OCI-LY1 (cell line): ENCODE measurements at regions not wholly inside any gene's neighbourhood (a gene's known extent, or its start where the extent isn't known, plus 50 kb on each side); places are given as distances from the start of the nearest gene placed in this dataset.

Source experiments
- H2AFZ ChIP-seq: fragments of 200-600 bp; sonication (generic), shearing (Covaris generic); 2 replicates; pipeline ENCODE4 v1.6.0; 2014; ENCODE audit warnings: antibody characterized with exemption, mild to moderate bottlenecking, low read length
- H3F3A ChIP-seq: fragments of 200-600 bp; sonication (generic), shearing (Covaris generic); 2 replicates; pipeline ENCODE4 v1.6.0; 2014; ENCODE audit warnings: mild to moderate bottlenecking, antibody characterized with exemption, low read length, moderate library complexity; ENCODE audit not compliant: insufficient read depth
- H3K27ac ChIP-seq: fragments of 200-600 bp; sonication (generic); 2 replicates; pipeline ENCODE4 v1.5.1; 2014; ENCODE audit warnings: low read length, mixed run types, mild to moderate bottlenecking, low read depth; ENCODE audit not compliant: poor library complexity, severe bottlenecking
- H3K27me3 ChIP-seq: fragments of 200-600 bp; sonication (generic); 2 replicates; pipeline ENCODE4 v1.6.0; 2014; ENCODE audit warnings: antibody characterized with exemption, mild to moderate bottlenecking, low read length, moderate library complexity; ENCODE audit not compliant: insufficient read depth
- H3K36me3 ChIP-seq: fragments of 200-600 bp; sonication (generic); 2 replicates; pipeline ENCODE4 v1.6.1; 2014; ENCODE audit warnings: mild to moderate bottlenecking, antibody characterized with exemption, low read length, moderate library complexity, mixed read lengths; ENCODE audit not compliant: insufficient read depth
- H3K4me1 ChIP-seq: fragments of 200-600 bp; sonication (generic); 2 replicates; pipeline ENCODE4 v1.5.1; 2014; ENCODE audit warnings: mild to moderate bottlenecking, low read length, moderate library complexity; ENCODE audit not compliant: insufficient read depth, severe bottlenecking
- H3K4me2 ChIP-seq: fragments of 200-600 bp; sonication (generic), shearing (Covaris generic); 2 replicates; pipeline ENCODE4 v1.6.1; 2014; ENCODE audit warnings: low read length
- H3K4me3 ChIP-seq: fragments of 200-600 bp; sonication (generic); 2 replicates; pipeline ENCODE4 v1.5.1; 2014; ENCODE audit warnings: low read length, low read depth, mild to moderate bottlenecking, mixed read lengths; ENCODE audit not compliant: poor library complexity, severe bottlenecking
- H3K79me2 ChIP-seq: fragments of 200-600 bp; shearing (Covaris generic); 2 replicates; pipeline ENCODE4 v1.6.1; 2016; ENCODE audit warnings: mixed run types, low read length, mixed read lengths; ENCODE audit not compliant: insufficient read depth
- H3K9ac ChIP-seq: fragments of 200-600 bp; sonication (generic), shearing (Covaris generic); 2 replicates; pipeline ENCODE4 v1.6.1; 2014; ENCODE audit warnings: mild to moderate bottlenecking, low read length, mixed read lengths
- H3K9me2 ChIP-seq: fragments of 200-600 bp; sonication (generic), shearing (Covaris generic); 2 replicates; pipeline ENCODE4 v1.6.1; 2014; ENCODE audit warnings: low read depth, mild to moderate bottlenecking, low read length, mixed read lengths
- H3K9me3 ChIP-seq: fragments of 200-600 bp; shearing (Covaris generic); 2 replicates; pipeline ENCODE4 v1.6.1; 2014; ENCODE audit warnings: low read length, mixed read lengths
- H4K20me1 ChIP-seq: fragments of 200-600 bp; sonication (generic), shearing (Covaris generic); 2 replicates; pipeline ENCODE4 v1.6.0; 2016; ENCODE audit warnings: mild to moderate bottlenecking, low read length; ENCODE audit not compliant: insufficient read depth
- EZH2 ChIP-seq: fragments of 200-600 bp; sonication (generic), shearing (Covaris generic); IDR thresholded peaks from 2 replicates; pipeline ENCODE4 v1.8.0; 2017; ENCODE audit warnings: borderline replicate concordance, mixed run types, mild to moderate bottlenecking, antibody characterized with exemption, low read length, moderate library complexity, mixed read lengths
- TF ChIP-seq, protein P1 (sequence below): fragments of 200-600 bp; sonication (generic), shearing (Covaris generic); IDR thresholded peaks from 2 replicates; pipeline ENCODE4 v1.5.1; 2017; ENCODE audit warnings: mild to moderate bottlenecking, antibody characterized with exemption, low read length, moderate library complexity, mixed read lengths

DNA sequence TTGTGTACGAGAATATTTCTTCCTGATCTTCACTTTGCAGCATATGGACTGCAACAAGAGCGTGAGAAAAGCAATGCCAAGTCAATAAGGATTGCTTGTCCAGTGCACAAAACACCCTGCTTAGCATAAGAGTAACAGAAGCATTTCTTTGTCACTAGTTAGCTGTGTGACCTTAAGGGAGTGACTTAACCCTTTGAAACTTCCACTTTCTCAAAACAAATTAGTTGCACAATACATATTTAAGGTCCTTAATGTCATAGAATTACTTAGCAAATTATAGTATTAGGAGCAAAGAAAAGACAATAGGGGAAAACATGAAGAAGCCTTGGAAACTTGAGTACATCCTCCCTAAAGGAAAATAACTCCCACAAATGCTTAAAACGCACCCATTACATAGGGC, 230.1 kb downstream of the RNF152 start:
- no peak overlapping the region for H3K4me3 ChIP-seq
- H3K4me1 ChIP-seq: no peaks in the 10 kb centered on the region
- no peaks in the 10 kb centered on the region for H3F3A ChIP-seq
- H3K9me2 ChIP-seq: no peaks in the 10 kb centered on the region
- no peak overlapping the region for H3K9ac ChIP-seq
- H3K4me2 ChIP-seq: no peak overlapping the region
- no peaks in the 10 kb centered on the region; the same call in 1 of the 2 replicates for H3K27me3 ChIP-seq
- no peak overlapping the region for H2AFZ ChIP-seq
- no peaks in the 10 kb centered on the region for H3K9me3 ChIP-seq
- H3K36me3 ChIP-seq: no peaks in the 10 kb centered on the region
- H3K27ac ChIP-seq: no peak overlapping the region
- H4K20me1 ChIP-seq: no peaks in the 10 kb centered on the region
- H3K79me2 ChIP-seq: no peaks in the 10 kb centered on the region
- no peak for TF ChIP-seq EZH2
- TF ChIP-seq, protein P1, sequence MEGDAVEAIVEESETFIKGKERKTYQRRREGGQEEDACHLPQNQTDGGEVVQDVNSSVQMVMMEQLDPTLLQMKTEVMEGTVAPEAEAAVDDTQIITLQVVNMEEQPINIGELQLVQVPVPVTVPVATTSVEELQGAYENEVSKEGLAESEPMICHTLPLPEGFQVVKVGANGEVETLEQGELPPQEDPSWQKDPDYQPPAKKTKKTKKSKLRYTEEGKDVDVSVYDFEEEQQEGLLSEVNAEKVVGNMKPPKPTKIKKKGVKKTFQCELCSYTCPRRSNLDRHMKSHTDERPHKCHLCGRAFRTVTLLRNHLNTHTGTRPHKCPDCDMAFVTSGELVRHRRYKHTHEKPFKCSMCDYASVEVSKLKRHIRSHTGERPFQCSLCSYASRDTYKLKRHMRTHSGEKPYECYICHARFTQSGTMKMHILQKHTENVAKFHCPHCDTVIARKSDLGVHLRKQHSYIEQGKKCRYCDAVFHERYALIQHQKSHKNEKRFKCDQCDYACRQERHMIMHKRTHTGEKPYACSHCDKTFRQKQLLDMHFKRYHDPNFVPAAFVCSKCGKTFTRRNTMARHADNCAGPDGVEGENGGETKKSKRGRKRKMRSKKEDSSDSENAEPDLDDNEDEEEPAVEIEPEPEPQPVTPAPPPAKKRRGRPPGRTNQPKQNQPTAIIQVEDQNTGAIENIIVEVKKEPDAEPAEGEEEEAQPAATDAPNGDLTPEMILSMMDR: no peak

DNA sequence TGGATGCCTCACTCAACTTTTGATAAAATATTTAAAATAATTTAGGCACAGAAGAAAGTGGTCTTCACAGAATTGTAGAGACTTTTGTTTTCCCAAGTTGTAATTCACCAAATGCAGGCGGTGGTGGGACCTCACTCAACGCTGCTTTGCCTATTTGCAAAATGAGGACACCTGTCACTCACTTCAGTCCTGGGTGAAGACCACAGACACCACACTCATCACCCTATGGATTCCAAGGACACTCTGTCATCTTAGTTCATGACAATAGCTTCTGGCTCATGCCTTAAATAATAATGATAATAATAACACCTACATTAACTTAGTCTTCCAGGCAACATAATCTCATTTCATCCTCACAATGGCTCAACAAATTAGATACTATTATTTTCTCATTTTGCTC, 234.4 kb downstream of the RNF152 start:
- no peak overlapping the region for H3K4me2 ChIP-seq
- no peak overlapping the region for H3K9ac ChIP-seq
- no peaks in the 10 kb centered on the region for H3K9me2 ChIP-seq
- H3K27me3 ChIP-seq: no peaks in the 10 kb centered on the region
- no peak overlapping the region for H3K27ac ChIP-seq
- no peaks in the 10 kb centered on the region for H3K9me3 ChIP-seq
- no peaks in the 10 kb centered on the region for H3K79me2 ChIP-seq
- no peaks in the 10 kb centered on the region for H3F3A ChIP-seq
- H3K36me3 ChIP-seq: no peaks in the 10 kb centered on the region
- no peaks in the 10 kb centered on the region for H3K4me1 ChIP-seq
- H4K20me1 ChIP-seq: no peaks in the 10 kb centered on the region
- no peak for TF ChIP-seq EZH2
- TF ChIP-seq, protein P1: no peak
- no peak overlapping the region for H3K4me3 ChIP-seq
- H2AFZ ChIP-seq: no peak overlapping the region

DNA sequence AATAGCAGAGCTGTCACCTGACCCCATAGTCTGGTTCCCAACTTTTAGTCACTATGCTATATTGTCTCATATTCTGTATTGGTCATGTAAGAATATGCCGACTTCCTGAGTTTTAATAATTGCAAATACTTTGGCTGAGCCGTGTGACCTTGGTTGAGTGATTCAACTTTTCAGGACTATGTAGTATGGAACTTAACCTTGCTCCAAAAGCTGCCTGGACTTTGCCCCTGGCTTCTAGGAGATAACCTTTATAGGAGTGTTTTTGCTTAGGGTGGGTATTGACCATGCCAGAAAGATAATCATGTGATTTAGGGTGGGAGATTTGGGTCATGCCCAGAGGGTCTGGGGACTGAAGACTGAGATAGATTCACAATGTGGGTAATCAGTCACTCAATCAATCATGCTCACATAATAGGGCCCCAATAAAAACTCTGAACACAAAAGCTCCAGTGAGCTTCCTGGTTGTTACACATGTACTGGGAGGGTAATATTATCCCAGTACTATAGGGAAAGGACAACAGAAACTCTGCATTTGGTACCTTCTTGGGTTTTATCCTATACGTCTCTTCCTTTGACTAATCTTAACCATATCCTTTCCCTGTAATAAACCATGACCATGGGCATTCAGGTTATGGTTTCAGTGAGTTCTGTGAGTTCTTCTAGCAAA, 235.6 kb downstream of the RNF152 start:
- Histone ChIP-seq H3K4me2 (no peak overlapping the region), H3K4me3 (no peak overlapping the region), H3K4me1 (no peaks in the 10 kb centered on the region), H3K9ac (no peak overlapping the region), H3K9me3 (no peaks in the 10 kb centered on the region), H3K27me3 (no peaks in the 10 kb centered on the region), H2AFZ (no peak overlapping the region), H3K36me3 (no peaks in the 10 kb centered on the region), H3K27ac (no peak overlapping the region), H3K9me2 (no peaks in the 10 kb centered on the region), H3F3A (no peaks in the 10 kb centered on the region), H4K20me1 (no peaks in the 10 kb centered on the region), H3K79me2 (no peaks in the 10 kb centered on the region)
- TF ChIP-seq EZH2: no peak
- TF ChIP-seq, protein P1: no peak
